ENCODE measurements at regions not wholly inside any gene's neighbourhood (a gene's known extent, or its start where the extent isn't known, plus 50 kb on each side); places are given as distances from the start of the nearest gene placed in this dataset.

GRCh38 chr3:8441969-8442559, 59.6 kb upstream of the LMCD1 start:
- DNase-seq = no peak

- no peak for DNase-seq
Measured at GRCh38 chr3:8442993-8443650, 58.5 kb upstream of the LMCD1 start.

GRCh38 chr3:8443829-8444791, 57.5 kb upstream of the LMCD1 start:
- DNase-seq = no peak

- no peak for DNase-seq
Measured at GRCh38 chr3:8444883-8445282, 56.7 kb upstream of the LMCD1 start.

- no peak for DNase-seq
Measured at GRCh38 chr3:8445861-8446260, 55.8 kb upstream of the LMCD1 start.

- no peak for DNase-seq
Measured at GRCh38 chr3:8446845-8447244, 54.8 kb upstream of the LMCD1 start.

GRCh38 chr3:8450618-8451017, 51.0 kb upstream of the LMCD1 start:
- DNase-seq = no peak

- no peak for DNase-seq
Measured at GRCh38 chr3:8451696-8452095, 49.9 kb upstream of the LMCD1 start.
